Umbilical cord (tissue), 1 donor: ENCODE measurements at regions not wholly inside any gene's neighbourhood (a gene's known extent, or its start where the extent isn't known, plus 50 kb on each side); places are given as distances from the start of the nearest gene placed in this dataset.
A peak's percentile ranks its signal among the peaks of the same experiment; 100 is the strongest.

ENCODE experiments used
- DNase-seq: peaks from one replicate; pipeline ENCODE4 v3.0.0-alpha.2; 2015; ENCODE audit warnings: low spot score

- no peak for DNase-seq
Measured at GRCh38 chr21:41633627-41634026, 125.7 kb upstream of the TMPRSS2 start.

DNA sequence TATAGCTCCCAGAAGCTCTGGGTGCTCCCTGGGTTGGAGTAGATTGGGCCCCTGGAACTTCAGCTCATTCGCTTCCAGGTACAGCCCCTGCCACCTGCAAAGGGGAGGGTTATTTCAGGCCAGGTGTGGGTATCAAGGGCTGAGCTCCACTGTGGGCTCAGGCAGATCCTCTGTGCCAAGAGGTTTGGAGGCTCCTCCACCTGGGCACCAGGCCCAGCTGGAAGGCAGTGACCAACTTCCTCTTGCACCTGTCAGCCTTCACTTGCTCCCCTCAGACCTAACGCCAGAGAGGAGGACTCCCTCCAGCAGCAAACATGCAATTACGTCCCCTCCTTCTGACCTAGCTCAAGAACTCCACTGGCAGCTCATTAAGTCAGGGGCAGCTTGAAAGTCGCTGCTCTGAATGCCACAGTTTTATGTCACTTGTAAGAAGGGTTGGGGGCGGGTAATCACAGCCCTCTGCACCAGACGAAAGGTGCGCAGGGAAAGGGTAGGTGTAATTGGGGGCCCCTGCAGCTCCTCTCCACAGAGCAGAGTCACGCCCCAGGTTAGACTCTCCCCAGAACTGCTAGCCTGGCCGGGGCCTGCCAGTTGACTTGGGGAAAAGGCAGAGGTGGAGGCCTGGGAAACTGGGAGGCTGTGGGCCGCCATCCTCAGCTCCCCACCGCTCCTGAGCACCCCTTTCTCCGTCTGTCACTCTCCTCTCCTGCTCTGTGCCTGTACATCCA is 125.0 kb upstream of the TMPRSS2 start:
- no peak for DNase-seq

- DNase-seq, result peak; percentile 43
Measured at GRCh38 chr21:41631564-41632461, 123.9 kb upstream of the TMPRSS2 start.

- no peak for DNase-seq
Measured at GRCh38 chr21:41630917-41631316, 123.0 kb upstream of the TMPRSS2 start.

- DNase-seq, result peak; percentile 89
Measured at GRCh38 chr21:41630249-41630648, 122.3 kb upstream of the TMPRSS2 start.

- DNase-seq, result no peak
Measured at GRCh38 chr21:41628256-41628655, 120.3 kb upstream of the TMPRSS2 start.

DNA sequence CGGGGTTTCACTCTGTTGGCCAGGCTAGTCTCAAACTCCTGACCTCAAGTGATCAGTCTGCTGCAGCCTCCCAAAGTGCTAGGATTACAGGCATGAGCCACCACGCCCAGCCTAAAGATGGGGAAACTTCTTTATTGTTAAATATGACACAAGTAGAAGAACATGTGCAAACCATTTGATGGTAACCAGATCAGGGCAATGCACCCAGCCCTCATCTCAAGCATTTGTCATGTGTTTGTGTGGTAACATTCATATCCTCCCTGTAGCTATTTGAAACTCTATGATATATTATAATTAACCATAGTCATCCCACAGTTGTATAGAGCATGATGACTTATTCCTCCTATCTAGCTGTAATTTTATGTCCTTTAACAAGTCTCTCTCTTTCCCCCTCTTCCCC is 119.5 kb upstream of the TMPRSS2 start:
- no peak for DNase-seq

GRCh38 chr21:41626021-41626420 is 118.1 kb upstream of the TMPRSS2 start:
- DNase-seq, result no peak

GRCh38 chr21:41625428-41625827 is 117.5 kb upstream of the TMPRSS2 start:
- DNase-seq, result no peak

- no peak for DNase-seq
Measured at GRCh38 chr21:41624674-41625310, 116.8 kb upstream of the TMPRSS2 start.

GRCh38 chr21:41623945-41624344 is 116.0 kb upstream of the TMPRSS2 start:
- no peak for DNase-seq

- no peak for DNase-seq
Measured at GRCh38 chr21:41622831-41623548, 115.0 kb upstream of the TMPRSS2 start.

DNA sequence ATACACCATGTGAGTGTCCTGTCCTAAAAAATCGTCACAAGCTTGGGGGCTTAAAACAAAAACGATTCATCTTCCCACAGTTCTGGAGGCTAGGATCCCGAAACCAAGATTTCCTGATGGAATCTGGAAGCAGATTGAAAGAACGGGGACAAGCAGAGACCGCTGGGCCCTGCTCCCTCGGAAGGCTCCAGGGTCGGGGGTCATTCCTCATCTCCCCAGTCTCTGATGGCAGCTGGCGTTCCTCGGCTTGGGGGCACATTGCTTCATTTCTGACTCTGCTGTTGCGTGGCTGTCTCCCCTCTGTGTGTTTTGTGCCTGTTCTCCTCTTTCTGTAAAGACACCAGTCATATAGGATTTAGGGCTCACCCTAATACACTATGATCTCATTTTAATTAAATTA is 114.2 kb upstream of the TMPRSS2 start:
- no peak for DNase-seq

DNA sequence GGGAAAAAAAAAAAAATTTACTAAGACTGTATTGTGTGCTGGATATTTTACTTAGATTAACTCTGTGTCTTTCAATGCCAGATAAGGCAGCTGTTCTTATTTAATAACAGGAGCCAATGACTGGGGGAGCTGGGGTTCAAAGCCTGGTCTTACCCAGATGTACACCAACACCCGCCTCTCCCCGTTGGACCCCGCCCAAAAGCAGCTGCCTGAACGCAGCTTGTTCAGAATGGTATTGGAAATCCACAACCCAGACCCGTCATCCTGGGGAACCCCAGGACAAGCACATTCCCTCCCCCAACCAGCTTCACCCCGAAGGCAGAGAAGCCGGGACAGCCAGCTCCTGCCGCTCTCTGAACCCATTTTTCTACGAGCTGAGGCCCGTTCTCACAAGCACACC is 113.6 kb upstream of the TMPRSS2 start:
- DNase-seq, result peak; percentile 57

DNA sequence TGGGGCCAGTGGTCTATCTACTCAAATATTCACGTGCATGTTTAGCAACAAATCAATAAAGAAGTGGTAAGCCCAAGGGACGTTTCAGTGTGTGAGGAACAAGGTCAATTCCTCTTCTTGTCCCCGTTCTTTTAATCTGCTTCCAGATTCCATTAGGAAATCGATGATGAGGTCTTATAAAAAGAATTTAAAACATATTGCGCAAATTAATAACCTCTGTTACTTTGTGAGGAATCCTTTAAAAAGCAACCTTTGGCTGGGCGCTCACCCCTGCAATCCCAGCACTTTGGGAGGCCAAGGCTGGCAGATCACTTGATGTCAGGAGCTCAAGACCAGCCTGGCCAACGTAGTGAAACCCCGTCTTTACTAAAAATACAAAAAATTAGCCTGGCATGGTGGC is 113.0 kb upstream of the TMPRSS2 start:
- DNase-seq, result no peak

DNA sequence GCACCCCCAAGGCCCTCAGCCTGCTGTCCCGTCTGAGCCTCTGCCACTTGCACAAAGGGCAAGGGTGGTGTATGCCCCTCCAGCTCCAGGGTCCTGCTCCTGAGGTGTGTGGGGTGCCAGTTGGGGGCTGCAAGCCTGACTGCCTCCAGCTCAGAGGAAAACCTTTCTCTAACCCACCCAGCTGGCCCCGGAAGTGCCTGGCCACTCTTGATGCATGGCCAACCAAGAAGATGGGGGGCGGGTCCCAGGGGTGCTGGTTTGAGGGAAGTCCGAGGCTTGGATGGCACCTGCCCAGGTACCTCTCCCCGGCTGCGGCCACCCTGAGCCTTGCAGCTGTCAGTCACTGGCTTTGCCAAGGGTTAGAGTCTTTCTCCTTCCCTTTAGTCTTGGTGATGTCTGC is 112.6 kb upstream of the TMPRSS2 start:
- DNase-seq, result no peak

- DNase-seq, result peak; percentile 80
Measured at GRCh38 chr21:41616031-41616591, 108.2 kb upstream of the TMPRSS2 start.

DNA sequence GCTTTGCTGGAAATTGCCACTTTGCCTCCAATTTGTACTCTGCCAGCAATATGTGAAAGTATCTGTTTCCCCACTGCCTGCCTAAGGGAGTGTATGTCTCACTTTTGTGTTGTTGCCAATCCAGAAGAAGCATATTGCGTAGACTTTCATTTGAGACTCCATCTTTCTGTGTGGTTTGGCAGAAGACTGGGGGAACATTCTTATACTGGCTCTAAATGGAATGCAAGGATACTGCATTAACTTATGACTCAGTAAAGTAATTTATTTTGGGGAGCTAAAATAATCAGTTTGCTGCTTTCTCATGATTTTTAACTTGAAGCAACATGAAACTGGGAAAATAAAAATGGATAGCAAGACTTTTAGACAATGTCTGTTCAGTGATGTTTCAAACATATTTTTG is 107.7 kb upstream of the TMPRSS2 start:
- DNase-seq, result peak; percentile 93

DNA sequence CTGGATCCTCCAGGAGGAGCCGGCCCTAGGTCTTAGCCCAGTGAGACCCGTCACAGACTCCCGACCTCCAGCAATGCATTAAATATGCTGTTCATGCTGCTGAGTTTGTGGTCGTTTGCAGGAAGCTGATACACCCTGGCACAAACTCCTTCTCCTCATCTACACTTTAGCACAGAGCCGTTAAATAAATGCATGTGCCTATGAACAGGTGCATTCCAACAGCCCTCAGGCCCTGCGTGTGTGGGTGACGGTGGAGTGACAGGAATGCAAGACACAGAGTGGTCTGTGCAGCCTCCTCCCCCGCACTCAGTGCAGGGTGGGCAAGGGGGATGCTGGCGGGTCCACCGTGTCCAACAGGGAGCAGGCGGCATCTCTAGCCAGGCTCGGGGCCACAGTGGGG is 106.6 kb upstream of the TMPRSS2 start:
- DNase-seq, result no peak

DNA sequence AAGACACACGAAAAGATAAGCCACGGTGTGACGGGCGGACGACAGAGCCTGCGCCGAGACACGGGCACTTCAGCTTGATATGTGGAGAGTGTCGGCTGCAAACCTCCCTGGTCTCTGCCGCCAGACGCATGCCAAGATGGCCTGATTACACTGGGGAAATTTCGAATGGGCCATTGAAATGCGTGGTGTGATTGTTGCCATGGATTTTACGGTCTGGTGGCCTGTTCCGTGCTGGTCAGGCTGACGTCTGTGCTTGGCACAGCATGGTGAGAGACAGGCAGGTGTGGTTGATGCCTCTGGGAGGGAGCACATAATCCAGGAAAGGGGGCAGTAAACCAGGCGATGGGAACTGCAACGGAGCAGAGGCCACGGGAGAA is 105.6 kb upstream of the TMPRSS2 start:
- DNase-seq, result no peak
